Ureter (tissue), 1 donor: ENCODE measurements at regions not wholly inside any gene's neighbourhood (a gene's known extent, or its start where the extent isn't known, plus 50 kb on each side); places are given as distances from the start of the nearest gene placed in this dataset.
A peak's percentile ranks its signal among the peaks of the same experiment; 100 is the strongest.
"Not testable (repeated sequence)": the region's sequence is repeated elsewhere in the genome, so short reads cannot be mapped to it uniquely, and the experiment has no call there.

Experiments
- DNase-seq: peaks from one replicate; pipeline ENCODE4 v3.0.0-alpha.2; 2020; ENCODE audit warnings: low spot score
- donor health status: DM: yes; HTN: yes; CAD: no.

DNA sequence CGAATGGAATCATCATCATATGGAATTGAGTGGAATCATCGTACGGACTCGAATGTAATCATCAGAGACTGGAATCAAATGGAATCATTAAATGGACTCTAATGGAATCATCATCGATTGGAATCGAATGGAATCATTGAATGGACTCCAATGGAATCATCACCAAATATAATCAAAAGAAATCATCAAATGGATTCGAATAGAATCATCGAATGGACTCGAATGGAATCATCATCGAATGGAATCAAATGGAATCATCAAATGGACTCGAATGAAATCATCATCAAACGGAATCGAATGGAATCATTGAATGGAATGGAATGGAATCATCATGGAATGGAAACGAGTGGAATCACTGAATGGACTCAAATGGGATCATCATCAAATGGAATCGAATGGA is 233.5 kb downstream of the SHCBP1 start:
- DNase-seq = peak; percentile 97

DNA sequence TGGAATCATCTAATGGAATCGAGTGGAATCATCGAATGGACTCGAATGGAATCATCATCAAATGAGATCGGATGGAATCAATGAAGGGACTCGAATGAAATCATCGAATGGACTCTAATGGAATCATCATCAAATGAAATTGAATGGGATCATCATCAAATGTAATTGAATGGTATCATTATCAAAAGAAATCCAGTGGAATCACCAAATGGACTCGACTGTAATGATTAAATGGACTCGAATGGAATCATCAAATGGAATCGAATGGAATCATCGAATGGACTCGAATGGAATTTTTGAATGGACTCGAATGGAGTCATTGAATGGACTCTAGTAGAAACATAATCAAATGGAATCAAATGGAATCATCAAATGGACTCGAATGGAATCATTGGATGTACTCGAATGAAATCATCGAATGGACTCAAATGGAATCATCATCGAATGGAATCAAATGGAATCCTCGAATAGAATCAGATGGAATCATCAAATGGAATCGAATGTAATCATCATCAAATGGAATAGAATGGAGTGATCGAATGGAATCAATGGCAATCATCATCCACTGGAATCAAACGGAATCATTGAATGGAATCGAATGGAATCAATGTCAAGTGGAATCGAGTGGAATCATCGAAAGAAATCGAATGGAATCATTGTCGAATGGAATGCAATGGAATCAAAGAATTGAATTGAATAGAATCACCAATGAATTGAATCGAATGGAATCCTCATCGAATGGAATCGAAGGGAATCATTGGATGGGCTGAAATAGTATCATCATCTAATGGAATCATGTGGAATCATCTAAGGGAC is 234.2 kb downstream of the SHCBP1 start:
- DNase-seq = peak; percentile 84

DNA sequence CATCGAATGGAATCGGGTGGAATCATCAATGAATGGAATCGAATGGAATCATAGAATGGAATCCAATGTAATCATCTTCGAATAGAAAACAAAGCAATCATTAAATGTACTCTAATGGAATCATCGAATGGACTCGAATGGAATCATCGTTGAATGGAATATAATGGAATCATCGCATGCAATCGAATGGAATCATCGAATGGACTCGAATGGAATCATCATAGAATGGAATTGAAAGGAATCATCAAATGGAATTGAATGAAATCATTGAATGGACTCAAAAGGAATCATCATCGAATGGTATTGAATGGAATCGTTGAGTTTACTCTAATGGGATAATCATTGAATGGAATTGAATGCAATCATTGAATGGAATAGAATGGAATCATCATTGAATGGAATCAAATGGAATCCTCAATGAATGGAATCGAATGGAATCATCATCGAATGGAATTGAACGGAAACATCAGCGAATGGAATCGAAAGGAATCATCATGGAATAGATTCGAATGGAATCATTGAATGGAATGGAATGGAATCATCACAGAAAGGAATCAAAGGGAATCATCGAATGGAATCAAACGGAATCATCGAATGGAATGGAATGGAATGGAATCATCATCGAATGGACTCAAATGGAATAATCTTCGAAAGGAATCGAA is 234.9 kb downstream of the SHCBP1 start:
- DNase-seq = not testable (repeated sequence)

DNA sequence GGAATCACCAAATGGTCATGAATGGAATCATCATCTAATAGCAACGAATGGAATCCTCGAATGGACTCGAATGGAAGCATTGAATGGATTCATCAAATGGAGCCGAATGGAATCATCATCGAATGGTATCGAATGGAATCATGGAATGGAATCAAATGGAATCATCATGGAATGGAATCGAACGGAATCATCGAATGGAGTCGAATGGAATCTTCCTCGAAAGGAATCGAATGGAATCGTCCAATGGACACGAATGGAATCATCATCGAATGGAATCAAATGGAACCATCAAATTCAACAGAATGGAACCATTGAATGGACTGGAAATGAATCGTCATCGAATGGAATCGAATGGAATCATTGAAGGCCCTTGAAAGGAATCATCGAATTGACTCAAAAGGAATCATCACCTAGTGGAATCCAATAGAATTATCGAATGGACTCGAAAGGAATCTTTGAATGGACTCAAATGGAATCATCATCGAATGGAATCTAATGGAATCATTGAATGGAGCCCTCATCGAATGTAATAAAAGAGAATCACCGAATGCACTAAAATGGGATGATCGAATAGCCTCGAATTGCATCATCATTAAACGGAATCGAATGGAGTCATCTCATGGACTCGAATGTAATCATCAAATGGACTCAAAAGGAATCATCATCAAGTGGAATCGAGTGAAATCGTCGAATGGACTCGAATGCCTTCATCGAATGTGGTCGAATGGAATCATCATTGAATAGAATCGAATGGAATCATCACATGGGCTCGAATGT is 236.7 kb downstream of the SHCBP1 start:
- peak; percentile 77 for DNase-seq

DNA sequence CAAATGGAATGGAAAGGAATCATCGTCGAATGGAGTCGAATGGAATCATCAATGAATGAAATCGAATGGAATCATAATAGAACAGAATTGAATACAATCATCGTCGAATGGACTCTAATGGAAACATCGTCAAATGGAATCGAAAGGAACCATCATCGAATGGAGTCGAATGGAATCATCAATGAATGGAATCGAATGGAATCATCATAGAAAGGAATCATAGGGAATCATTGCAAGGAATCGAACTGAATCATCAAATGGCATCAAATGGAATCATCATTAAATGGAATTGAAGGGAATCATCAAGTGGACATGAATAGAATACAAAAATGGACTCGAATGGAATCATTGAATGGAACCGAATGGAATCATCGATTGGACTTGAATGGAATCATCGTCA is 237.6 kb downstream of the SHCBP1 start:
- DNase-seq = not testable (repeated sequence)

DNA sequence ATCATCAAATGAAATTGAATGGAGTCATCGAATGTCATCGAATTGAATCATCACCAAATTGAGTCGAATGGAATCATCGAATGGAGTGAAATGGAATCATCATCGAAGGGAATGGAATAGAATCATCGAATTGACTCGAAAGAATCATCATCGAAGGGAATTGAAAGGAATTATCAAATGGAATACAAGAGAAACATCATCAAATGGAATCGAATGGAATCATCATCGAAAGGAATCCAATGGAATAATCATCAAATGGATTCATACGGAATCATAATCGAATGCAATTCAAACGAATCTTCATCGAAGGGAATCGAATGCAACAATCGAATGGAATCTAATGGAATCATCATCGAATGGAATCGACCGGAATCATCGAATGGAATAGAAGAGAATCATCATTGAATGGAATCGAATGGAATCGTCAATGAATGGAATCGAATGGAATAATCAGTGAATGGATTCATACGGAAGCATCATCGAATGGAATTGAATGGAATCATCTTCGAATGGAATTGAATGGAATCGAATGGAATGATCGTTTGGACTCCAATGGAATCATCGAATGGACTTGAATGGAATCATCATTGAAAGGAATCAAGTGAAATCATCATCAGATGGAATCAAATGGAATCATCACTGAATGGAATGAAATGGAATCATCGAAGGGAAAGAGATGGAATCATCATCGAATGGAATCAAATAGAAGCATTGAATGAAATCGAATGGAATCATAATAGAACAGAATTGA is 238.2 kb downstream of the SHCBP1 start:
- DNase-seq = peak; percentile 64

DNA sequence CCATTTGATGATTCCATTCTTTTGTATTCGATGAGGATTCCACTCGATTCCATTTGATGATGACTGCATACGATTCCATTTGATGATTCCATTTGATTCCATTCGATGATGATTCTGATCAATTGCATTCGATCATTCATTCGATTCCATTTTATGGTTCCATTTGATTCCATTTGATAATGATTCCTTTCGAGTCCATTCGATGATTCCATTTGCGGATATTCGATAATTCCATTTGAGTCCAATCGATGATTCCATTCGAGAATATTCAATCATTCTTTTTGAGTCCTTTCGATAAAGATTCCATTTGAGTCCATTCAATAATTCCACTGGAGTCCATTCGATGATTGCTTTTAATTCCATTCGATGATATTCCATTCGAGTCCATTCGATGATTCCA is 239.1 kb downstream of the SHCBP1 start:
- DNase-seq = not testable (repeated sequence)

DNA sequence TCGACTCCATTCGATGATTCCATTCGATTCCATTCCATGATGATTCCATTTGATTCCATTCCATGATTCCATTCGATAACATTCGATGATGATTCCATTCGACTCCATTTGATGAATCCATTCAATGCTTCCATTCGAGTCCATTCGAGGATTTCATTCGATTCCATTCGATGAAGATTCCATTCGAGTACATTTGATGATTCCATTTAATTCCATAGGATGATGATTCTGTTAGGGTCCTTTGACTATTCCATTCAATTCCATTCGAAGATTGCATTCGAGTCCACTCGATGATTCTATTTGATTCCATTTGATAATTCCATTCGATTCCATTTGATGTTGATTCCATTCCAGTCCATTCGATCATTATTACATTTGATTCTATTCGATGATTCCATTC is 239.8 kb downstream of the SHCBP1 start:
- not testable (repeated sequence) for DNase-seq
